ENCODE measurements at regions not wholly inside any gene's neighbourhood (a gene's known extent, or its start where the extent isn't known, plus 50 kb on each side); places are given as distances from the start of the nearest gene placed in this dataset.

GRCh38 chr13:74886502-74886901, 595.5 kb downstream of the TBC1D4 start:
- TF ChIP-seq CTCF (optimal IDR thresholded peaks at IDR 0.05 in 1 of 3, IDR thresholded peaks at IDR 0.05 in 1 of 3, conservative IDR thresholded peaks at IDR 0.05 in 1 of 3; ENCODE audit: extremely low read depth in 1 of 3, insufficient read depth in 2 of 3, low read length in 3 of 3) (no peak), EZH2 (IDR thresholded peaks at IDR 0.05; ENCODE audit: low read length) (no peak)
